HEK293 (cell line): ENCODE measurements at regions not wholly inside any gene's neighbourhood (a gene's known extent, or its start where the extent isn't known, plus 50 kb on each side); places are given as distances from the start of the nearest gene placed in this dataset.

ENCODE experiments used
- CTCF ChIA-PET: fragments of 350-600 bp; formaldehyde crosslinking; extraction: SDS; loops from one replicate; lab custom pipeline; 2021; ENCODE audit warnings: antibody characterized with exemption; lab: Yijun Ruan, JAX
- POLR2A ChIA-PET: fragments of 300-600 bp; formaldehyde crosslinking; extraction: SDS; loops from one replicate; lab custom pipeline; 2020; ENCODE audit warnings: antibody characterized with exemption, inconsistent platforms; lab: Yijun Ruan, JAX
- H3K27ac ChIP-seq: fragments of 200-500 bp; sonication (Bioruptor generic); 2 replicates; pipeline ENCODE4 v1.5.1; 2014; ENCODE audit warnings: low read depth, low read length, control low read depth, inconsistent platforms; ENCODE audit errors: extremely low read depth
- H3K36me3 ChIP-seq, 2 experiments: fragments of 200-500 bp in 1 of 2; sonication (Bioruptor generic) in 1 of 2; 1 replicate in 1 of 2; 2 replicates in 1 of 2; pipeline ENCODE4 v1.5.1; 2014 to 2017; ENCODE audit warnings: inconsistent platforms in 2 of 2, low read length in 2 of 2; ENCODE audit not compliant: control insufficient read depth in 2 of 2, insufficient read depth in 1 of 2
- H3K4me1 ChIP-seq: fragments of 200-500 bp; sonication (Bioruptor generic); 2 replicates; pipeline ENCODE4 v1.5.1; 2014; ENCODE audit warnings: mild to moderate bottlenecking, low read length, inconsistent platforms; ENCODE audit not compliant: control insufficient read depth, insufficient read depth
- H3K4me3 ChIP-seq: 2 replicates; pipeline ENCODE4 v1.5.1; 2011; ENCODE audit warnings: low read depth, mild to moderate bottlenecking, control low read depth, low read length, moderate library complexity
- H3K9me3 ChIP-seq: fragments of 200-500 bp; sonication (Bioruptor generic); 2 replicates; pipeline ENCODE4 v1.5.1; 2014; ENCODE audit warnings: low read depth, low read length, inconsistent platforms; ENCODE audit not compliant: control insufficient read depth, insufficient read depth
- GLIS1 ChIP-seq: fragments of 450-650 bp; formaldehyde crosslinking; IDR thresholded peaks from 2 replicates; pipeline ENCODE4 v1.5.1; 2016; ENCODE audit warnings: missing biosample characterization, missing genetic modification characterization
- HOXC10 ChIP-seq: sonication (generic); formaldehyde crosslinking; IDR thresholded peaks from 2 replicates; pipeline ENCODE4 v1.8.1; 2023; ENCODE audit warnings: mild to moderate bottlenecking, missing genetic modification reagents
- MEIS1 ChIP-seq: sonication (generic); formaldehyde crosslinking; IDR thresholded peaks from 2 replicates; pipeline ENCODE4 v1.8.1; 2022; ENCODE audit warnings: missing genetic modification reagents, mild to moderate bottlenecking, borderline replicate concordance
- PRDM6 ChIP-seq: fragments of 450-650 bp; formaldehyde crosslinking; IDR thresholded peaks from 2 replicates; pipeline ENCODE4 v1.5.1; 2017; ENCODE audit warnings: missing biosample characterization, missing genetic modification characterization
- TCF7L2 ChIP-seq: IDR thresholded peaks from 2 replicates; pipeline ENCODE4 v1.6.1; 2011; ENCODE audit warnings: low read depth, mild to moderate bottlenecking, inconsistent platforms, low read length, moderate library complexity, borderline replicate concordance
- ZEB2 ChIP-seq: fragments of 450-650 bp; formaldehyde crosslinking; IDR thresholded peaks from 2 replicates; pipeline ENCODE4 v1.5.1; 2016; ENCODE audit warnings: missing biosample characterization, missing genetic modification characterization
- ZFP37 ChIP-seq: fragments of 450-650 bp; formaldehyde crosslinking; IDR thresholded peaks from 2 replicates; pipeline ENCODE4 v1.5.1; 2016; ENCODE audit warnings: missing biosample characterization, missing genetic modification characterization
- ZNF114 ChIP-seq: fragments of 450-650 bp; formaldehyde crosslinking; IDR thresholded peaks from 2 replicates; pipeline ENCODE4 v1.5.0; 2017; ENCODE audit warnings: missing biosample characterization, missing genetic modification characterization
- ZNF26 ChIP-seq: fragments of 450-650 bp; formaldehyde crosslinking; IDR thresholded peaks from 2 replicates; pipeline ENCODE4 v1.5.1; 2016; ENCODE audit warnings: missing biosample characterization, missing genetic modification characterization
- ZNF324 ChIP-seq: fragments of 450-650 bp; formaldehyde crosslinking; IDR thresholded peaks from 2 replicates; pipeline ENCODE4 v1.5.1; 2016; ENCODE audit warnings: missing biosample characterization, missing genetic modification characterization
- ZNF341 ChIP-seq: fragments of 450-650 bp; formaldehyde crosslinking; IDR thresholded peaks from 2 replicates; pipeline ENCODE4; 2016; ENCODE audit warnings: low read depth, missing biosample characterization, missing genetic modification characterization
- ZNF394 ChIP-seq: fragments of 450-650 bp; formaldehyde crosslinking; IDR thresholded peaks from 2 replicates; pipeline ENCODE4 v1.5.1; 2016; ENCODE audit warnings: missing biosample characterization, missing genetic modification characterization, mild to moderate bottlenecking, moderate library complexity, borderline replicate concordance
- ZNF404 ChIP-seq: fragments of 450-650 bp; formaldehyde crosslinking; IDR thresholded peaks from 2 replicates; pipeline ENCODE4 v1.5.1; 2017; ENCODE audit warnings: missing biosample characterization, missing genetic modification characterization
- ZNF501 ChIP-seq: fragments of 450-650 bp; formaldehyde crosslinking; IDR thresholded peaks from 2 replicates; pipeline ENCODE4 v1.5.1; 2016; ENCODE audit warnings: missing biosample characterization, missing genetic modification characterization
- ZNF513 ChIP-seq: fragments of 450-650 bp; IDR thresholded peaks from 2 replicates; pipeline ENCODE4 v1.5.1; 2018; ENCODE audit warnings: missing biosample characterization, missing genetic modification characterization
- ZNF544 ChIP-seq: fragments of 450-650 bp; formaldehyde crosslinking; IDR thresholded peaks from 2 replicates; pipeline ENCODE4 v1.5.0; 2017; ENCODE audit warnings: missing biosample characterization, missing genetic modification characterization
- ZNF654 ChIP-seq: fragments of 450-650 bp; formaldehyde crosslinking; IDR thresholded peaks from 2 replicates; pipeline ENCODE4 v1.5.1; 2016; ENCODE audit warnings: low read depth, missing biosample characterization, missing genetic modification characterization
- ZNF658 ChIP-seq: fragments of 450-650 bp; formaldehyde crosslinking; IDR thresholded peaks from 2 replicates; pipeline ENCODE4; 2016; ENCODE audit warnings: missing biosample characterization, missing genetic modification characterization
- TF ChIP-seq, protein P1 (sequence below): fragments of 450-650 bp; formaldehyde crosslinking; IDR thresholded peaks from 2 replicates; pipeline ENCODE4 v1.5.1; 2017; ENCODE audit warnings: missing biosample characterization, missing genetic modification characterization

DNA sequence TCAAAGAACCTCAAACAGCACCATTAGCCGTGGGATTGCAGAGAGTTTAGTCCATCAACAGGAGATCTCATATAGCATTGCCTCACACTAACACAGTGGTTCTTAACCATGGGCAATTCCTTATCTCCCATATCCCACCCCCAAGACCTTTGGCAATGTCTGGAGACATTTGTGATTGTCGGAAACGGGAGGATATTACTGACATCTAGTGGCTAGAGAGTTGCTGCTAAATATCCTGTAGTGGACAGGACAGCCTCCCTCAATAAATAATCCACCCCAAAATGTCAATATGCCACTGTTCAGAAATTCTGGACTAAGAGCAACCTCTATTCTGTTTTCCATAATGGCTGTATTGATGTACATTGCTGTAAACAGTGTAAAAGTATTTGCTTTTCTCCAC lies 210.1 kb upstream of the CCN2 start (continued):
- TF ChIP-seq ZFP37 (tag by site-specific recombination), result no peak

DNA sequence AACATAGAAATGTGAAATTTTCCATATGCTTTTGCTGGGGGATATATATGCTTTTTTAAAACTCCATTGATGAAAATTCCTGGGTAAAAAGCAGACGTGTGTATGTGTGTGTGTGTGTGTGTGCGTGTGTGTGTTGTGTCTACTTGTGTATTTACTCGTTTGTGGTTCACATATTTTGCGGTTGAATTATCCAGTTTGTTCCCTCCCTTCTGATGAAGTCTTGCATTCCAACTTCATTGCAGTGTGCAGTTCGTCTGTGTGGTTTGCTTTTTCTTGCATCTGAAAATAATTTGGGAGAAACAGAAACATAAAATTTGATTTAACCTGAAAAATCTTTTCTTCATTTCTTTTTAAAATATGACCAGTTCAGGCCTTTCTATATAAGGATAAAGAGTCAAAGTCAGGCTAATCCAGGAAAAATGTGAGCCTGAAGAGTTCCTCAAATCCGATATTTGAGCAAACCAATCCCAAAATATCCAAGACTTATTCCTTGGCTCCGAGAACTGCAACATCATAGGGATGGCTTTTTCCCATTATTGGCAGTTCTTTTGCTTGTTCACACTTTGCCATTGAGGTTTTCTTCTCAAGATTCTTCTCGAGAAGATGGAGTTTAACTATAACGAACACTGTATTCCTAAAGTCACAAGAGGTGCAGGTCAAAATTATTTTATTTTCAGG lies 202.2 kb upstream of the CCN2 start:
- no peak overlapping the region for H3K27ac ChIP-seq
- H3K4me3 ChIP-seq, result no peak overlapping the region
- no peaks in the 10 kb centered on the region for H3K36me3 ChIP-seq
- no peaks in the 10 kb centered on the region for H3K9me3 ChIP-seq
- TF ChIP-seq ZNF324 (no peak), ZNF114 (tag by site-specific recombination) (no peak), ZNF341 (tag by site-specific recombination) (no peak), ZNF26 (tag by site-specific recombination) (no peak), ZNF658 (tag by site-specific recombination) (no peak), PRDM6 (tag by site-specific recombination) (no peak), ZNF654 (tag by site-specific recombination) (no peak), ZNF394 (tag by site-specific recombination) (no peak), MEIS1 (no peak), HOXC10 (CRISPR knock-in tag) (no peak), ZNF513 (tag by site-specific recombination) (no peak), ZNF544 (tag by site-specific recombination) (no peak), ZNF501 (tag by site-specific recombination) (no peak), ZNF404 (no peak), TCF7L2 (no peak), GLIS1 (tag by site-specific recombination) (no peak), ZEB2 (tag by site-specific recombination) (no peak)
- TF ChIP-seq, protein P1, sequence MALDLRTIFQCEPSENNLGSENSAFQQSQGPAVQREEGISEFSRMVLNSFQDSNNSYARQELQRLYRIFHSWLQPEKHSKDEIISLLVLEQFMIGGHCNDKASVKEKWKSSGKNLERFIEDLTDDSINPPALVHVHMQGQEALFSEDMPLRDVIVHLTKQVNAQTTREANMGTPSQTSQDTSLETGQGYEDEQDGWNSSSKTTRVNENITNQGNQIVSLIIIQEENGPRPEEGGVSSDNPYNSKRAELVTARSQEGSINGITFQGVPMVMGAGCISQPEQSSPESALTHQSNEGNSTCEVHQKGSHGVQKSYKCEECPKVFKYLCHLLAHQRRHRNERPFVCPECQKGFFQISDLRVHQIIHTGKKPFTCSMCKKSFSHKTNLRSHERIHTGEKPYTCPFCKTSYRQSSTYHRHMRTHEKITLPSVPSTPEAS, result no peak
- TF ChIP-seq, all 188 proteins: peak for 0
- ChIA-PET CTCF (interaction anchor here (0.8 kb wide), 1 partner anchor 228 kb away, joined by 7 read pairs; no protein-coding TSS in a partner anchor), POLR2A (no interaction called here)
- H3K4me1 ChIP-seq, result no peaks in the 10 kb centered on the region
